GM21367 (cell line): ENCODE measurements at regions not wholly inside any gene's neighbourhood (a gene's known extent, or its start where the extent isn't known, plus 50 kb on each side); places are given as distances from the start of the nearest gene placed in this dataset.

ENCODE experiments used
- ATAC-seq: cut with Tn5 transposase; IDR thresholded peaks from one replicate; pipeline ENCODE4 v1.9.1; 2021; ENCODE audit not compliant: unreplicated experiment

GRCh38 chr11:116601814-116602636, 170.8 kb downstream of the BUD13 start:
- no peak for ATAC-seq

- no peak for ATAC-seq
Observed at GRCh38 chr11:116600930-116601329, 171.9 kb downstream of the BUD13 start.

GRCh38 chr11:116598556-116598955, 174.2 kb downstream of the BUD13 start:
- ATAC-seq = no peak

- no peak for ATAC-seq
Observed at GRCh38 chr11:116598036-116598435, 174.8 kb downstream of the BUD13 start.

GRCh38 chr11:116596346-116597260, 176.2 kb downstream of the BUD13 start:
- no peak for ATAC-seq

DNA sequence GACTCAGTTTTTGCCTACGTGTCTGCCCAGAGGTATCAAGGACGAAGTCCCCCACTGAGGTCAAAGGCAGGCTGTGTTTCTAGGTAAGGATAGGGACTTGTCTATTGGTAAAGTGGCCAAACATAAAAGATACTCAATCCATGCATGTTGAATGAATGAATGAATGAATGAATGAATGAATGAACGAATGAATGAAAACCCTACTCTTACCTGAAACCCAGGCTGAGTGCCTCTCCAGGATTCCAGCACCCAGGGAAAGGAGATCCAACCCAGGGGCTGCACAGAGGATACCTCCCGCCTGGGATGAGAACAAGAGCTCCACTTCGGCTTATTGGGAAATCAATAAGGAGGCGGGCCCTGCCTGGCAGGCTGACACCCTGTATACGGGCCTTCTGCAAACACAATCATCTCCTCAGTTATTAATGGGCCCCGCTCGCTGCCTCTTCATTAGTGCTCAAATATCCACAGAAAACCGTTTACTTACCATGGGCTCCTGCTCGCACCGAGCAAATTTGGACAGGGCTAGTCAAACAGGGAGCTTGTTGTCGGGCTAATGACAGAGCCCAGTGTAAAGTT, 177.4 kb downstream of the BUD13 start:
- no peak for ATAC-seq

GRCh38 chr11:116590844-116591570, 181.8 kb downstream of the BUD13 start:
- no peak for ATAC-seq

GRCh38 chr11:116589402-116589801, 183.4 kb downstream of the BUD13 start:
- ATAC-seq = no peak

DNA sequence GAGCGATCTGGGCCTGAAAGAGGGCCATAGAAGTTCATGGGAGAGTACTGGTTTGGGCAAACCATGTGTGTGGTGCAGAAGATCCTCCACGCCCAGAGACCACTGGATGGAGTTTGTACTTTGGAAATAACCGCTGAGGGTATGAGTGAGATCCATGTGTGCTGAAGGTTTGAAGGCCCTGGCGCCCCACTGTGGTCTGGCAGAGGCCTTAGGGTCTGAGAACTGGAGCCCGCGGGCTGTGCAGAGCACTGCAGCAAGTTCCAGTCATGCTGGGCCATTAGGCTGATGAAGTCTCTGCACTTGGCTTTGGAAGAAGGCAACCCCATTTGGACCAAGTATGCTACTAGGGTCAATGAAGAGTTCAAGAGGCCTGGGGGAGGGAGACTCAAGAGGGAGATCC, 186.4 kb downstream of the BUD13 start:
- ATAC-seq = no peak

GRCh38 chr11:116582571-116582970, 190.2 kb downstream of the BUD13 start:
- no peak for ATAC-seq

GRCh38 chr11:116581349-116581748, 191.4 kb downstream of the BUD13 start:
- ATAC-seq = no peak

DNA sequence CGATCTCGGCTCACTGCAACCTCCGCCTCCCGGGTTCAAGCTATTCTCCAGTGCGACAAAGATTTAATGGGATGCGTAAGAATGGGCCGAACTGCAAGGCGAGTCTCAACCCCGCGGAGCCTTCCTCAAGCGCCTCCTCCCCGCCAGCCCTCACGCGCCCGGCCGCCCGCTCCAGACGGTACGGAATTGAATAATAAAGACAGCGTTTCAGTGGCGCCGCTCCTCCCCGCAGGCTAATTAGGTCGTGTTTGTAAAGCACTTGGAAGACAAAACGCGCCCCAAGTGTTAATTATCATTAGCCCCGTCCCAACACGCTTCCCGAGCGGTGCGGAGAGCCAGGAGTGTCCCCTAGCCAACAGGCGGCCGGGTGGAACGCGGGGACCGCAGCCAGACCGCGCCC, 192.0 kb downstream of the BUD13 start:
- no peak for ATAC-seq

DNA sequence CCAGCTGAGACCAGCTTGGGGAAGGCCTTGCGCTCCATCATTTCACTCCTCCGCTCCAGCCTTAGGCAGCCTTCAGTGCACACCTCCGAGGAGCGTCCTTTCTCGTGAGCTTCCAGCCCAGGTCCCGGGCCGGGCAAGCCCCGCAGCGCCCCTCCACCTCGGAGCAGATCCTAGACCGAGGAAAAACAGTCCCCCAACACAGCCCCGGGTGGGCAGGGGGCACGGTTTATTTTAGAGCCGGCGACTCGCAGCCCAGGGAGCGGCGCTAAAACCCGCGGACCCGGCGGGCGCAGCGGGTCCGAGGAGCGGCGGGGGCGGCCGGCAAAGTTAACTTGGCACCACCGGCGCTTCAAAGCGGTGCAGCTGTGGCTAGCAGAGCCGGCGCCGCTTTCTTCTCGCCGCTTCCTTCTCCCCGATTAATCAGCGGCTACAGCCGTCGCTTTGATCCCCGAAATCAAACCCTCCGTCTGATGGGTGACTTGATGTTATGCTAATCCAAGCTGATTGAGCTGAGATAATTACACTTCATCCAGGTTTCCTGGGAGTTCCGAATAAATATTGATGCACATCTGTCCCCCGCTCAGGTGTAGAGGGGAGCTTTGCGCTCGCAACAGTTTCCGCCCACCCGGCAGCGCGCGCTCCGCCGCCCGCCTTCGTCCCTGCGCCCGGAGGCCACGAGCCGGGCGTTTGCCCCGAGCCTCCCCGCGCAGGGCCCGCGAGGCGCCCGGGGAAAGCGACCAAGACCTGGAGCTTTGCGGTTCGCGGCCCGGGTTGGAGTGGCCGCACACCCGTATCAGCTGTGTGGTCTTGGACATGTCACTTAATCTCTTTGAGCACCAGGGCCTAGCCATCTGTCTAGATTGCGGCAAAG, 192.7 kb downstream of the BUD13 start:
- ATAC-seq = no peak

DNA sequence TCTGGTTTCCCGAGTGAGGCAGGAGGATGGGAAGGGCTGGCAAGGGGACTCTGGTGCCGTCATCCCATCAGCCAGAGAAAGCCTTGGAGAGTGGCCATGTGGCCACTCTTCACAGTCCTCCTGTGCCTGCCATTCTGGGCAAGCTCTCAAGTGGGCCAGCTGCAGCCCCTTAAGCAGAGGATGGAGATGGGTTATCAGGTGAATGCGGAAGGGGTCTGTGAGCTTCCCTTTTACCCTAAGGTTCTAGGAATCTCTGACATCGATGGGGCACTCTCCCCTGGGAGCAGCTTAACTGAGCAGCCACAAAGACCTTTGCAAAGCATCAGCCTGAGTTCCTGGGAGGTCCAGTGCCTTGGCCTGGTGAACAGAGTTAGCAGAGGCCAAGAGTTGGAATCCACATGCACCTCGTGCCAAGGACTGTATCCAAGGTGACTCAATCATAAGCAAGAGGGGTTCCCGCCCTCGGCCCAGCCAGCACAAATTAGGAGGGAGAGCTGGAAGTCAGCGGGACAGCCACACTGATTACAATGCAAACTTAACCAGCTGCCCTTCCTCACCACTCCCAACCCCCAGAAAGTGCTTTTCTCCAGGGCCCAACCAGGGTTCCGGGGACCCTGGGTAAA, 193.6 kb downstream of the BUD13 start:
- no peak for ATAC-seq

DNA sequence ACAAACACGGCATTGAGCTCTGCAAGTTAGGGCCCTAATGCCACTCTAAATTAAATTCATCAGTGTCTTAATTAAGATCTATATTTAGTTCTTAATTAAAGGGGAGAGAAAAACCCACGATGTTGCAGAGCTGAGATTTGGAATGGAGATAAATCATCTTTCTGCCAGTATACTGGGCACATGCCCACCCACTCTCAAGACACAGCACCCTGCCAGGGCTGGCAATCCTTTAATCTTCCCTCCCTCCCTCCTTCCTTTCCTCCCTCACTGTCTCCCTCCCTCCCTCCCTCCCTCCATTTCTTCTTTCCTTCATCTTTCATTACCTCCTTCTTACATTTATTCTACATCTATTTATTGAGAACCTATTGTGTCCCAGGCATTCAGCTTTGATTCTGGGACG, 194.8 kb downstream of the BUD13 start:
- no peak for ATAC-seq

GRCh38 chr11:116577273-116577672, 195.5 kb downstream of the BUD13 start:
- ATAC-seq = no peak

DNA sequence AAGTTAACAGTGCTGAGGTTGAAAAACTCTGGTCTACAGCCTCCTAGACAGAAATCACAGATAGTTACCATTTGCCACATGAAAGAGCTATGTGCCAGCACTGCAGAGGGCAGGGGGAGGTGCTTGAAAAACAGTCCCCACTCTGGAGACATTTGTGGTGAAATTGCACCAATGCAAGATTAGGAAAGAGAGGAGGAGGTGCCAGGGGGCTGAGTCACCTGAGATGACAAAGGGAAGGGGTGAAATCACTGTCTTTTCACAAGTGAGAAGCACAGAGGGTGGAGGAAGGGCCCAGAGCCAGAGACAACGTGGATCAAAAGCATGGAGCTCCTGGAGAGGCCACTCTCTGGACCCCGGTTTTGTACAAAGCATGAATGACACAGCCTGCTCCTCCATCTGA, 196.3 kb downstream of the BUD13 start:
- ATAC-seq = no peak

DNA sequence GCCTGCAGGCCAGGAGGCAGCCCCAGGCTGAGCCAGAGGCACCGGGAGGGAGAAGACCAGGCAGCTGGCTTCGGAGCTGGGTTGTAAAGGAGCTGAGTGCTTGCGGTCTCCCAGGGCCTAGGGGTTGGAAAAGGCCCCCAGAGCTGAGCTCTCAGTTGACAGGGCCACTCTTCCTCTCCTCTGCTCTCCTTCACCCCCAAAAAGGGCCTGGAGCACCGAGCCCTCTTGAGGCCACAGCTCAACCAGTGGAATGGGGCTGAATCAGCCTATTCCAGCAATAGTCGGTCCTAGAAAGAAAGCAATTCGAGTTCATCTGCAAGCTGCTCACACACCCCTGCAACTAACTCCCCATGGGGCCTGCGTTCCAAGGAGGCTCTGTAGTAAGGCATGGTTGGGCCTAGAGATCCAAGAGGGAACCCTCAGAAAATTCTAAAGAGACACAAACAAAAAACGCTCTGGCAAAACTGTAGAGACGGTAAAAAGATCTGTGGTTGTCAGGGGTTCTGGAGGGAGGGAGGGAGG, 205.0 kb downstream of the BUD13 start:
- no peak for ATAC-seq

DNA sequence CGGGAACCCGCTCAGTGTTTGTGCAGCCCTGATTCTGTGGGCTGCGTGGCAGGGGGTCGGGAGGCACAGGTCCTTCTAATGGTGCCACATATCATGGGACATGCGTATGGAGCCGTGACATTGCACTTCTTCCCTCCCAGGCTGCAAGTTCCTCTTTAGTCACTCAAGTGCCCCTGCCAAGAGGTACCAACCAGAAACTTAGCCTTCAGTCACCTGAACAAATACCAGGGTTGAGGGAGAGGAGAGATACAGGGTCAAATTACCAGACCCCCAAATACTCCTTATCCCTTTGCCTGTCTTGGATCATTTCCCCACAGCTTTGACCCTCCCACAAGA, 209.1 kb downstream of the BUD13 start:
- ATAC-seq = no peak
